OCI-LY1 (cell line): ENCODE measurements at regions not wholly inside any gene's neighbourhood (a gene's known extent, or its start where the extent isn't known, plus 50 kb on each side); places are given as distances from the start of the nearest gene placed in this dataset.

Source experiments
- H2AFZ ChIP-seq: fragments of 200-600 bp; sonication (generic), shearing (Covaris generic); 2 replicates; pipeline ENCODE4 v1.6.0; 2014; ENCODE audit warnings: antibody characterized with exemption, mild to moderate bottlenecking, low read length
- H3F3A ChIP-seq: fragments of 200-600 bp; sonication (generic), shearing (Covaris generic); 2 replicates; pipeline ENCODE4 v1.6.0; 2014; ENCODE audit warnings: mild to moderate bottlenecking, antibody characterized with exemption, low read length, moderate library complexity; ENCODE audit not compliant: insufficient read depth
- H3K27ac ChIP-seq: fragments of 200-600 bp; sonication (generic); 2 replicates; pipeline ENCODE4 v1.5.1; 2014; ENCODE audit warnings: low read length, mixed run types, mild to moderate bottlenecking, low read depth; ENCODE audit not compliant: poor library complexity, severe bottlenecking
- H3K27me3 ChIP-seq: fragments of 200-600 bp; sonication (generic); 2 replicates; pipeline ENCODE4 v1.6.0; 2014; ENCODE audit warnings: antibody characterized with exemption, mild to moderate bottlenecking, low read length, moderate library complexity; ENCODE audit not compliant: insufficient read depth
- H3K36me3 ChIP-seq: fragments of 200-600 bp; sonication (generic); 2 replicates; pipeline ENCODE4 v1.6.1; 2014; ENCODE audit warnings: mild to moderate bottlenecking, antibody characterized with exemption, low read length, moderate library complexity, mixed read lengths; ENCODE audit not compliant: insufficient read depth
- H3K4me1 ChIP-seq: fragments of 200-600 bp; sonication (generic); 2 replicates; pipeline ENCODE4 v1.5.1; 2014; ENCODE audit warnings: mild to moderate bottlenecking, low read length, moderate library complexity; ENCODE audit not compliant: insufficient read depth, severe bottlenecking
- H3K4me2 ChIP-seq: fragments of 200-600 bp; sonication (generic), shearing (Covaris generic); 2 replicates; pipeline ENCODE4 v1.6.1; 2014; ENCODE audit warnings: low read length
- H3K4me3 ChIP-seq: fragments of 200-600 bp; sonication (generic); 2 replicates; pipeline ENCODE4 v1.5.1; 2014; ENCODE audit warnings: low read length, low read depth, mild to moderate bottlenecking, mixed read lengths; ENCODE audit not compliant: poor library complexity, severe bottlenecking
- H3K79me2 ChIP-seq: fragments of 200-600 bp; shearing (Covaris generic); 2 replicates; pipeline ENCODE4 v1.6.1; 2016; ENCODE audit warnings: mixed run types, low read length, mixed read lengths; ENCODE audit not compliant: insufficient read depth
- H3K9ac ChIP-seq: fragments of 200-600 bp; sonication (generic), shearing (Covaris generic); 2 replicates; pipeline ENCODE4 v1.6.1; 2014; ENCODE audit warnings: mild to moderate bottlenecking, low read length, mixed read lengths
- H3K9me2 ChIP-seq: fragments of 200-600 bp; sonication (generic), shearing (Covaris generic); 2 replicates; pipeline ENCODE4 v1.6.1; 2014; ENCODE audit warnings: low read depth, mild to moderate bottlenecking, low read length, mixed read lengths
- H3K9me3 ChIP-seq: fragments of 200-600 bp; shearing (Covaris generic); 2 replicates; pipeline ENCODE4 v1.6.1; 2014; ENCODE audit warnings: low read length, mixed read lengths
- H4K20me1 ChIP-seq: fragments of 200-600 bp; sonication (generic), shearing (Covaris generic); 2 replicates; pipeline ENCODE4 v1.6.0; 2016; ENCODE audit warnings: mild to moderate bottlenecking, low read length; ENCODE audit not compliant: insufficient read depth
- EZH2 ChIP-seq: fragments of 200-600 bp; sonication (generic), shearing (Covaris generic); IDR thresholded peaks from 2 replicates; pipeline ENCODE4 v1.8.0; 2017; ENCODE audit warnings: borderline replicate concordance, mixed run types, mild to moderate bottlenecking, antibody characterized with exemption, low read length, moderate library complexity, mixed read lengths
- TF ChIP-seq, protein P1 (sequence below): fragments of 200-600 bp; sonication (generic), shearing (Covaris generic); IDR thresholded peaks from 2 replicates; pipeline ENCODE4 v1.5.1; 2017; ENCODE audit warnings: mild to moderate bottlenecking, antibody characterized with exemption, low read length, moderate library complexity, mixed read lengths

DNA sequence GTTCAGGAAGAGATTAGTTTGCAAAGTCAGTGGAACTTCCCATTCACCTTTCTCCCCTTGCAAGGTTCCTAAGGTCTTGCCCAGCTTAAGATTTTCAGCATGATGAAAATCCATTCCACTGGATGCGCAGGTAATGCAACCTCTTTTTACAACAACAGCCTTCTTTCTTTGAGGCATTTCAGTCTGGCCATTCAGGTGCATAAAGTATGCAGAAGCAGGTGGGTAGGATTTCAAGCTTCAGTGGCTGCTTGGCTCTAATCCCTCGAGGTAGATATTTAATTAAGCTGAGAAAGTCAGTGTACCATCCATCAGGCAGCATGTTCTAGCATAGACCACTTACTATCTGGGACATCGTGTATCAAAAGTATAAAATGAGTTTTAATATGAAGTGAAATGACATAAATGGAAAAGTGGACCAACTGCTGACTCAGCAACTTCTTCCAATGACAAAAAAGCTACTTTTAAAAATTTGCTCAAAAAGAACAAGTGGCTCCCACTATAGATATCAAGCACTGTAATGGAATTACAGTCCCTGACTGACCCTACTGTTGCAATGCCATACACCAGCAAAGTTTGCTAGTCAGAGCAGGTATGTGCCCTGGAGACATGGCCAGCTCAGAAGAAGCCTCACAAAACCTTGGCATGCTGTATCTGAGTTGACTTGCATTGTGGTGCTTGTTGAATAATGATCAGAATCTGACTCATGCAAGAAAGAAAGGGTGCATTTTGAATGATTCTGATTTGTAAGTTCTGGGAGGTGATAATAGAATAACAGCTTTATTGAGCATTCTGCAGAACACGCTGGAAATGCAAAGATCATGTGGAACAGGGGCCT lies 459.9 kb upstream of the MCTP2 start:
- Histone ChIP-seq H3K79me2 (no peaks in the 10 kb centered on the region), H3K27ac (no peak overlapping the region), H2AFZ (no peak overlapping the region), H4K20me1 (no peaks in the 10 kb centered on the region), H3K4me3 (no peak overlapping the region), H3K9ac (no peak overlapping the region), H3F3A (no peaks in the 10 kb centered on the region), H3K4me1 (no peaks in the 10 kb centered on the region), H3K27me3 (no peaks in the 10 kb centered on the region), H3K9me2 (no peaks in the 10 kb centered on the region), H3K36me3 (no peaks in the 10 kb centered on the region), H3K9me3 (no peaks in the 10 kb centered on the region), H3K4me2 (no peak overlapping the region)
- TF ChIP-seq EZH2: no peak
- TF ChIP-seq, protein P1, sequence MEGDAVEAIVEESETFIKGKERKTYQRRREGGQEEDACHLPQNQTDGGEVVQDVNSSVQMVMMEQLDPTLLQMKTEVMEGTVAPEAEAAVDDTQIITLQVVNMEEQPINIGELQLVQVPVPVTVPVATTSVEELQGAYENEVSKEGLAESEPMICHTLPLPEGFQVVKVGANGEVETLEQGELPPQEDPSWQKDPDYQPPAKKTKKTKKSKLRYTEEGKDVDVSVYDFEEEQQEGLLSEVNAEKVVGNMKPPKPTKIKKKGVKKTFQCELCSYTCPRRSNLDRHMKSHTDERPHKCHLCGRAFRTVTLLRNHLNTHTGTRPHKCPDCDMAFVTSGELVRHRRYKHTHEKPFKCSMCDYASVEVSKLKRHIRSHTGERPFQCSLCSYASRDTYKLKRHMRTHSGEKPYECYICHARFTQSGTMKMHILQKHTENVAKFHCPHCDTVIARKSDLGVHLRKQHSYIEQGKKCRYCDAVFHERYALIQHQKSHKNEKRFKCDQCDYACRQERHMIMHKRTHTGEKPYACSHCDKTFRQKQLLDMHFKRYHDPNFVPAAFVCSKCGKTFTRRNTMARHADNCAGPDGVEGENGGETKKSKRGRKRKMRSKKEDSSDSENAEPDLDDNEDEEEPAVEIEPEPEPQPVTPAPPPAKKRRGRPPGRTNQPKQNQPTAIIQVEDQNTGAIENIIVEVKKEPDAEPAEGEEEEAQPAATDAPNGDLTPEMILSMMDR: no peak

DNA sequence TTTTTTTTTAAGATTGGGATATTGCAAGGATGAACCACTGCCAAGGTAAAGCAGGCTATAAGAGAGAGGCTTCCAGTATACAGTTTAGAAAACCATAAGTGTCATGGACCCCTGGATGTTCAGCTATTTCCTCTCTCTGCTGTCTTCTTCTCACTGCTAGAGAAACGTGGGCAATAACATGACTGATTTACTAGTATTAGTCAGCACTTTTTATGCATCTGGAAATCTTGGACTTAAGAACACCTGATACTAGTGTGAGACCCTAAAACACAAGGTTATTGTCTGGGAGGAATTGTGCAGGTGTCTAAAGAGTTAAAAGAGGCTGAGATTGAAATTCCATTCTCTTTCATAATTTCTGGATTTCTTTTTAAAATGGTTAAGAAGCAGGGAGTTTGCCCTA lies 460.6 kb upstream of the MCTP2 start:
- no peaks in the 10 kb centered on the region for H3K36me3 ChIP-seq
- no peaks in the 10 kb centered on the region for H3F3A ChIP-seq
- no peak overlapping the region for H3K4me2 ChIP-seq
- no peaks in the 10 kb centered on the region for H3K27me3 ChIP-seq
- no peaks in the 10 kb centered on the region for H3K9me2 ChIP-seq
- no peaks in the 10 kb centered on the region for H3K9me3 ChIP-seq
- H4K20me1 ChIP-seq: no peaks in the 10 kb centered on the region
- H3K4me1 ChIP-seq: no peaks in the 10 kb centered on the region
- H2AFZ ChIP-seq: no peak overlapping the region
- H3K9ac ChIP-seq: no peak overlapping the region
- no peaks in the 10 kb centered on the region for H3K79me2 ChIP-seq
- TF ChIP-seq, protein P1: no peak
- TF ChIP-seq EZH2: no peak
- no peak overlapping the region for H3K4me3 ChIP-seq
- H3K27ac ChIP-seq: no peak overlapping the region

DNA sequence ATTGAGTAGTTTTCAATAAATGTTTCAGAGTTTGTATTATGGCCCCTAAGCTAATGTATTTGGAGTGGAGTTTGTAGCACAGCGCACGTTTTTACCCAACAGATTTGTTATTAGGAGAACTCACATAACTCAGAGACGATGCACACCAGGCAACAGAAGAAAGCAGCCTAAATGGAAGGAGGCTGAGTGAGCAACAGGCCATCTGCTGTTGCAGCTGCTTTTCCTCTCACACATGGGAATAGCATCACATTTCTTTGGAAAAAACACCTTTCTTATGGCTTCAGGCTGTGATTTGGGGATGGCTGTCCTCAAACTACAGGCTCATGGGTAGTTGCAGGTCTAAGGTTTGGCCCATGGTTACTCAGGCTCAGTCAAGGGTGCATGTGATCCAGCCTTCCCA lies 469.3 kb upstream of the MCTP2 start:
- H3K79me2 ChIP-seq: no peaks in the 10 kb centered on the region
- no peak overlapping the region for H3K4me3 ChIP-seq
- H3K4me2 ChIP-seq: no peak overlapping the region
- no peaks in the 10 kb centered on the region for H3F3A ChIP-seq
- H2AFZ ChIP-seq: no peak overlapping the region
- TF ChIP-seq, protein P1: no peak
- no peak for TF ChIP-seq EZH2
- no peaks in the 10 kb centered on the region for H3K27me3 ChIP-seq
- H3K9me2 ChIP-seq: no peaks in the 10 kb centered on the region
- H3K27ac ChIP-seq: no peak overlapping the region
- H3K9me3 ChIP-seq: no peaks in the 10 kb centered on the region
- no peak overlapping the region for H3K9ac ChIP-seq
- H3K4me1 ChIP-seq: no peaks in the 10 kb centered on the region
- no peaks in the 10 kb centered on the region for H3K36me3 ChIP-seq
- H4K20me1 ChIP-seq: no peaks in the 10 kb centered on the region
